GM12865 (cell line): ENCODE measurements at regions not wholly inside any gene's neighbourhood (a gene's known extent, or its start where the extent isn't known, plus 50 kb on each side); places are given as distances from the start of the nearest gene placed in this dataset.

Experiments used
- DNase-seq: peaks from one replicate; pipeline ENCODE4 v3.0.0; 2010; ENCODE audit warnings: low read depth
- H3K4me3 ChIP-seq: 2 replicates; pipeline ENCODE4 v1.5.1; 2011; ENCODE audit warnings: mild to moderate bottlenecking, low read depth, low read length, control low read depth
- CTCF ChIP-seq: IDR thresholded peaks from 2 replicates; pipeline ENCODE4 v1.5.1; 2011; ENCODE audit warnings: low read length, control low read depth, low read depth, inconsistent platforms; ENCODE audit not compliant: insufficient read depth; ENCODE audit errors: missing control alignments

GRCh38 chr10:52635651-52636050 is 136.9 kb downstream of the MBL2 start:
- TF ChIP-seq CTCF = no peak
- no peak for DNase-seq
- H3K4me3 ChIP-seq = no peak overlapping the region

GRCh38 chr10:52636874-52637273 is 135.7 kb downstream of the MBL2 start:
- no peak overlapping the region for H3K4me3 ChIP-seq
- TF ChIP-seq CTCF = no peak

GRCh38 chr10:52637592-52637991 is 135.0 kb downstream of the MBL2 start:
- TF ChIP-seq CTCF = no peak
- DNase-seq = no peak
- H3K4me3 ChIP-seq = no peak overlapping the region

More at GRCh38 chr10:52636874-52637273, 135.7 kb downstream of the MBL2 start:
- DNase-seq = no peak

GRCh38 chr10:52639652-52640051 is 132.9 kb downstream of the MBL2 start:
- DNase-seq = no peak
- H3K4me3 ChIP-seq = no peak overlapping the region
- TF ChIP-seq CTCF = no peak

- no peak for TF ChIP-seq CTCF
- DNase-seq = no peak
- H3K4me3 ChIP-seq = no peak overlapping the region
Measured at GRCh38 chr10:52642208-52642607, 130.4 kb downstream of the MBL2 start.

GRCh38 chr10:52644373-52645186 is 128.0 kb downstream of the MBL2 start:
- peak; percentile 65 for TF ChIP-seq CTCF
- DNase-seq = peak; percentile 41
- H3K4me3 ChIP-seq = no peak overlapping the region
